Neural progenitor cell (in vitro differentiated cells): ENCODE measurements at regions not wholly inside any gene's neighbourhood (a gene's known extent, or its start where the extent isn't known, plus 50 kb on each side); places are given as distances from the start of the nearest gene placed in this dataset.
"Not testable (repeated sequence)": the region's sequence is repeated elsewhere in the genome, so short reads cannot be mapped to it uniquely, and the experiment has no call there.

Source experiments
- DNase-seq: peaks from one replicate; pipeline ENCODE4 v3.0.0-alpha.2; 2016; ENCODE audit warnings: low spot score
- H2AFZ ChIP-seq: fragments of 200-600 bp; sonication (generic); replicated peaks from 2 replicates; pipeline ENCODE4 v1.6.1; 2016; ENCODE audit warnings: antibody characterized with exemption
- H3F3A ChIP-seq: fragments of 200-600 bp; sonication (generic); 2 replicates; pipeline ENCODE4 v1.6.1; 2016; ENCODE audit warnings: antibody characterized with exemption, low read depth
- H3K27ac ChIP-seq: fragments of 200-600 bp; sonication (generic); 2 replicates; pipeline ENCODE4 v1.5.1; 2016; ENCODE audit warnings: mild to moderate bottlenecking
- H3K27me3 ChIP-seq: fragments of 200-600 bp; sonication (generic); 2 replicates; pipeline ENCODE4 v1.6.1; 2016; ENCODE audit warnings: mild to moderate bottlenecking, moderate library complexity
- H3K36me3 ChIP-seq: fragments of 200-600 bp; sonication (generic); 2 replicates; pipeline ENCODE4 v1.5.1; 2016
- H3K4me1 ChIP-seq: fragments of 200-600 bp; sonication (generic); 2 replicates; pipeline ENCODE4 v1.6.1; 2016; ENCODE audit warnings: mixed run types
- H3K4me2 ChIP-seq: fragments of 200-600 bp; sonication (generic); 2 replicates; pipeline ENCODE4 v1.6.1; 2016
- H3K4me3 ChIP-seq: fragments of 200-600 bp; sonication (generic); 2 replicates; pipeline ENCODE4 v1.5.1; 2016
- H3K79me2 ChIP-seq: fragments of 200-600 bp; sonication (generic); 2 replicates; pipeline ENCODE4 v1.6.1; 2016; ENCODE audit warnings: low read depth
- H3K9ac ChIP-seq: fragments of 200-600 bp; sonication (generic); 2 replicates; pipeline ENCODE4 v1.6.1; 2016
- H3K9me3 ChIP-seq: fragments of 200-600 bp; sonication (generic); 2 replicates; pipeline ENCODE4 v1.5.1; 2016; ENCODE audit warnings: low read depth
- H4K20me1 ChIP-seq: fragments of 200-600 bp; sonication (generic); 2 replicates; pipeline ENCODE4 v1.6.1; 2016; ENCODE audit warnings: low read depth
- H3K27ac Mint-ChIP-seq: 3 replicates; pipeline ENCODE4 v1.8.0; 2021; ENCODE audit warnings: mixed read lengths
- H3K27me3 Mint-ChIP-seq: 2 replicates; pipeline ENCODE4 v1.8.0; 2022; ENCODE audit warnings: low read depth, mild to moderate bottlenecking, inconsistent platforms, moderate library complexity, mixed read lengths; ENCODE audit not compliant: insufficient read depth
- H3K36me3 Mint-ChIP-seq: 3 replicates; pipeline ENCODE4 v1.8.0; 2021; ENCODE audit warnings: mixed read lengths
- H3K4me1 Mint-ChIP-seq: 3 replicates; pipeline ENCODE4 v1.8.0; 2021; ENCODE audit warnings: mixed read lengths
- H3K4me3 Mint-ChIP-seq: 3 replicates; pipeline ENCODE4 v1.8.0; 2021; ENCODE audit warnings: mild to moderate bottlenecking, moderate library complexity, mixed read lengths
- H3K9me3 Mint-ChIP-seq: 3 replicates; pipeline ENCODE4 v1.8.0; 2020; ENCODE audit warnings: mixed read lengths
- CTCF ChIP-seq: fragments of 200-600 bp; sonication (generic); IDR thresholded peaks from 2 replicates; pipeline ENCODE4 v1.5.1; 2017; ENCODE audit warnings: antibody characterized with exemption, mild to moderate bottlenecking
- EZH2 ChIP-seq: fragments of 200-600 bp; sonication (generic); IDR thresholded peaks from 2 replicates; pipeline ENCODE4 v1.6.1; 2017; ENCODE audit warnings: antibody characterized with exemption, mild to moderate bottlenecking, moderate library complexity
- EZH2phosphoT487 ChIP-seq: fragments of 200-600 bp; sonication (generic); IDR thresholded peaks from 2 replicates; pipeline ENCODE4 v1.6.1; 2017; ENCODE audit warnings: antibody characterized with exemption

- not testable (repeated sequence) for H3K27me3 Mint-ChIP-seq, H3K36me3 Mint-ChIP-seq, DNase-seq, H3K4me2 ChIP-seq, H3K36me3 ChIP-seq, H3K4me3 Mint-ChIP-seq, H3K27me3 ChIP-seq, H3K27ac ChIP-seq, H3F3A ChIP-seq, H3K27ac Mint-ChIP-seq, H3K4me1 Mint-ChIP-seq, H3K4me1 ChIP-seq, H3K9ac ChIP-seq, H4K20me1 ChIP-seq, H3K9me3 ChIP-seq, H2AFZ ChIP-seq, H3K79me2 ChIP-seq, H3K4me3 ChIP-seq
- peaks cover 32% of the 10 kb centered on the region for H3K9me3 Mint-ChIP-seq
Observed at GRCh38 chr18:14992758-14993157, 244.8 kb downstream of the ANKRD30B start.

- H3K27me3 ChIP-seq, H3K9me3 ChIP-seq: not testable (repeated sequence)
Observed at GRCh38 chr18:14995023-14995422, 247.1 kb downstream of the ANKRD30B start.

GRCh38 chr18:14997357-14997756 is 249.4 kb downstream of the ANKRD30B start:
- Histone ChIP-seq H3K36me3 (no peaks in the 10 kb centered on the region), H3K27me3 (no peaks in the 10 kb centered on the region), H3K9me3 (no peaks in the 10 kb centered on the region), H4K20me1 (no peaks in the 10 kb centered on the region), H3K4me3 (no peak overlapping the region), H3K4me1 (no peaks in the 10 kb centered on the region), H3K27ac (no peak overlapping the region), H3F3A (no peaks in the 10 kb centered on the region), H3K9ac (no peak overlapping the region), H2AFZ (no peak overlapping the region), H3K4me2 (no peak overlapping the region), H3K79me2 (no peaks in the 10 kb centered on the region)
- peaks cover 1% of the 10 kb centered on the region for H3K36me3 Mint-ChIP-seq
- H3K9me3 Mint-ChIP-seq: peaks cover 16% of the 10 kb centered on the region
- peaks cover 2% of the 10 kb centered on the region for H3K27me3 Mint-ChIP-seq
- DNase-seq: no peak
- no peak for TF ChIP-seq EZH2
- no peak for TF ChIP-seq CTCF
- TF ChIP-seq EZH2phosphoT487: no peak
- no peak overlapping the region for H3K27ac Mint-ChIP-seq
- no peaks in the 10 kb centered on the region for H3K4me1 Mint-ChIP-seq
- H3K4me3 Mint-ChIP-seq: no peak overlapping the region

More at GRCh38 chr18:14995023-14995422, 247.1 kb downstream of the ANKRD30B start:
- H3K27me3 Mint-ChIP-seq, H3K27ac ChIP-seq, H3K4me1 Mint-ChIP-seq, H3K4me2 ChIP-seq, H4K20me1 ChIP-seq, H3K4me3 Mint-ChIP-seq, H3K27ac Mint-ChIP-seq, H3K4me1 ChIP-seq, H3K36me3 ChIP-seq, H3K4me3 ChIP-seq, H2AFZ ChIP-seq, H3K36me3 Mint-ChIP-seq, H3F3A ChIP-seq, H3K9ac ChIP-seq, H3K79me2 ChIP-seq, DNase-seq: not testable (repeated sequence)
- peaks cover 22% of the 10 kb centered on the region for H3K9me3 Mint-ChIP-seq

GRCh38 chr18:14997899-14998298 is 249.9 kb downstream of the ANKRD30B start:
- not testable (repeated sequence) for H4K20me1 ChIP-seq, H3K27ac Mint-ChIP-seq, H3K27me3 ChIP-seq, H3K36me3 ChIP-seq, H3K27me3 Mint-ChIP-seq, DNase-seq, H3K4me3 ChIP-seq, H3K4me1 Mint-ChIP-seq, H3K79me2 ChIP-seq, H3K27ac ChIP-seq, H2AFZ ChIP-seq, H3F3A ChIP-seq, H3K36me3 Mint-ChIP-seq, H3K4me3 Mint-ChIP-seq, H3K9me3 ChIP-seq, H3K4me2 ChIP-seq, H3K4me1 ChIP-seq, H3K9ac ChIP-seq
- H3K9me3 Mint-ChIP-seq: peaks cover 16% of the 10 kb centered on the region

GRCh38 chr18:14998360-14999042 is 250.5 kb downstream of the ANKRD30B start:
- not testable (repeated sequence) for H3K9me3 ChIP-seq, H3K27me3 Mint-ChIP-seq, H3K36me3 Mint-ChIP-seq, H4K20me1 ChIP-seq, H3K9ac ChIP-seq, H3K4me3 ChIP-seq, H3K27ac ChIP-seq, H3K4me1 Mint-ChIP-seq, H3K27me3 ChIP-seq, H2AFZ ChIP-seq, H3K4me3 Mint-ChIP-seq, H3K36me3 ChIP-seq, DNase-seq, H3K27ac Mint-ChIP-seq, H3K79me2 ChIP-seq, H3F3A ChIP-seq, H3K4me2 ChIP-seq, H3K4me1 ChIP-seq
- H3K9me3 Mint-ChIP-seq: peaks cover 16% of the 10 kb centered on the region
